Sigmoid colon (tissue), 6 donors: ENCODE measurements at regions not wholly inside any gene's neighbourhood (a gene's known extent, or its start where the extent isn't known, plus 50 kb on each side); places are given as distances from the start of the nearest gene placed in this dataset.

Experiments
- DNase-seq: peaks from one replicate; pipeline ENCODE4 v3.0.0-alpha.2; 2019
- H3K27ac ChIP-seq, 4 donors: fragments of 200-600 bp; sonication (generic); one replicate each; pipeline ENCODE4 v1.5.1; 2016 to 2019; ENCODE audit warnings: mild to moderate bottlenecking in 1 of 4
- H3K27me3 ChIP-seq, 3 donors: fragments of 200-600 bp; sonication (generic); one replicate each; pipeline ENCODE4 v1.5.1; 2019; ENCODE audit warnings: mild to moderate bottlenecking in 1 of 3
- H3K36me3 ChIP-seq, 4 donors: fragments of 200-600 bp; sonication (generic); one replicate each; pipeline ENCODE4 v1.5.1; 2016 to 2019
- H3K4me1 ChIP-seq, 4 donors: fragments of 200-600 bp; sonication (generic); one replicate each; pipeline ENCODE4 v1.5.1; 2017 to 2019
- H3K4me3 ChIP-seq, 4 donors: fragments of 200-600 bp; sonication (generic); one replicate each; pipeline ENCODE4 v1.5.1; 2017 to 2019; ENCODE audit warnings: mild to moderate bottlenecking in 2 of 4, moderate library complexity in 1 of 4
- H3K9me3 ChIP-seq, 4 donors: fragments of 200-600 bp in 3 of 4; sonication (generic) in 3 of 4; one replicate each; pipeline versions ENCODE4 v1.5.1 to v1.6.1; 2013 to 2019
- EP300 ChIP-seq, 4 donors: sonication (generic); formaldehyde crosslinking; IDR thresholded peaks; one replicate each; pipeline ENCODE4 v1.6.1; 2017; ENCODE audit warnings: antibody characterized with exemption in 4 of 4
- POLR2A ChIP-seq, 2 donors: fragments of 450-650 bp; IDR thresholded peaks; one replicate each; pipeline ENCODE4 v1.6.1; 2016; ENCODE audit warnings: antibody characterized with exemption in 2 of 2, mild to moderate bottlenecking in 2 of 2, moderate library complexity in 2 of 2
- POLR2AphosphoS5 ChIP-seq, 4 donors: sonication (generic); formaldehyde crosslinking; IDR thresholded peaks; one replicate each; pipeline ENCODE4 v1.6.1; 2017; ENCODE audit warnings: antibody characterized with exemption in 4 of 4
- WGBS, 2 donors: extraction: QIAGEN DNeasy Blood & Tissue Kit; methylation state at CpG; one replicate each; pipeline ENCODE4 v1.1.7; 2013; 5-methylcytosine and 5-hydroxymethylcytosine counted together
- intact Hi-C: fragments of 100-400 bp; cut with DNase I; formaldehyde crosslinking; loops from one replicate; pipeline ENCODE4 v1.15.1; 2023
- TF ChIP-seq, protein P1 (sequence below), 4 experiments: fragments of 450-650 bp in 3 of 4; fragments of 200-600 bp in 1 of 4; IDR thresholded peaks; one replicate each; pipeline ENCODE4 v1.5.1; 2016 to 2019; ENCODE audit warnings: antibody characterized with exemption in 4 of 4, mild to moderate bottlenecking in 3 of 4, moderate library complexity in 2 of 4
- donor health status: healthy with polysubstance abuse.
- donor health status: healthy.

DNA sequence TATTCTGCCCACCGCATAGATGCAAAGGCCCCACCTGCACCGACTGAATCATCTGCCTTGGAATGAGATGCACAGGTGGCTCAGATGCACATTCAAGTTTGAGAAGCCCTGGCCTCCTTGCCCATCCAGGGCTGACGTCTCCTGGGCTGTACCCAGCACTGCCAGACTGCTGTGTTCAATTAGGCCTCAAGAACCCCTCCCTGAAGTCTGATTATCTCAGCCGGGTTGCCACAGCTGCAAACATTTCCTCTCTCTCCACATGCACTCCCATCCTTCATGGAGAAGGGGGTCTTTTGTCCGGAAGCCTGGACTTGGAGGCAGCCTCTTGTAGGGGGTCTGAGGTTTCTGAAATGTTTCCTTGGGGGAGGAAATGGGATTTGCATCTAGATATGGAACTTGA lies 459.4 kb upstream of the PROK2 start:
- WGBS, 2 donors, result 82 to 85% methylated on average over 5 of the region's 5 CpGs
- intact Hi-C loops, result loop anchor here (10.0 kb wide), 2 partner anchors 290 to 420 kb away; no protein-coding TSS in a partner anchor
- Histone ChIP-seq H3K27ac (peak overlapping the region in 1 of 4 donors; percentile 71), H3K9me3 (no peaks in the 10 kb centered on the region), H3K27me3 (no peaks in the 10 kb centered on the region), H3K36me3 (no peaks in the 10 kb centered on the region), H3K4me1 (peaks cover 0 to 50% (median 42%) of the 10 kb centered on the region in 4 donors), H3K4me3 (no peak overlapping the region)
- TF ChIP-seq POLR2AphosphoS5 (IDR thresholded peaks at IDR 0.05), result no peak
- no peak for TF ChIP-seq POLR2A (IDR thresholded peaks at IDR 0.05)
- TF ChIP-seq EP300 (IDR thresholded peaks at IDR 0.05), result no peak
- TF ChIP-seq, protein P1, sequence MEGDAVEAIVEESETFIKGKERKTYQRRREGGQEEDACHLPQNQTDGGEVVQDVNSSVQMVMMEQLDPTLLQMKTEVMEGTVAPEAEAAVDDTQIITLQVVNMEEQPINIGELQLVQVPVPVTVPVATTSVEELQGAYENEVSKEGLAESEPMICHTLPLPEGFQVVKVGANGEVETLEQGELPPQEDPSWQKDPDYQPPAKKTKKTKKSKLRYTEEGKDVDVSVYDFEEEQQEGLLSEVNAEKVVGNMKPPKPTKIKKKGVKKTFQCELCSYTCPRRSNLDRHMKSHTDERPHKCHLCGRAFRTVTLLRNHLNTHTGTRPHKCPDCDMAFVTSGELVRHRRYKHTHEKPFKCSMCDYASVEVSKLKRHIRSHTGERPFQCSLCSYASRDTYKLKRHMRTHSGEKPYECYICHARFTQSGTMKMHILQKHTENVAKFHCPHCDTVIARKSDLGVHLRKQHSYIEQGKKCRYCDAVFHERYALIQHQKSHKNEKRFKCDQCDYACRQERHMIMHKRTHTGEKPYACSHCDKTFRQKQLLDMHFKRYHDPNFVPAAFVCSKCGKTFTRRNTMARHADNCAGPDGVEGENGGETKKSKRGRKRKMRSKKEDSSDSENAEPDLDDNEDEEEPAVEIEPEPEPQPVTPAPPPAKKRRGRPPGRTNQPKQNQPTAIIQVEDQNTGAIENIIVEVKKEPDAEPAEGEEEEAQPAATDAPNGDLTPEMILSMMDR (IDR thresholded peaks at IDR 0.05), result no peak
- DNase-seq, result no peak

- Histone ChIP-seq H3K27ac (no peak overlapping the region), H3K4me3 (no peak overlapping the region), H3K4me1 (peaks cover 0 to 54% (median 48%) of the 10 kb centered on the region in 4 donors), H3K27me3 (no peaks in the 10 kb centered on the region), H3K9me3 (no peaks in the 10 kb centered on the region), H3K36me3 (no peaks in the 10 kb centered on the region)
- 85 to 92% methylated on average over 2 of the region's 2 CpGs for WGBS, 2 donors
- no peak for DNase-seq
- intact Hi-C loops, result loop anchor here (10.0 kb wide), 2 partner anchors 288 to 422 kb away; no protein-coding TSS in a partner anchor
- TF ChIP-seq, protein P1 (IDR thresholded peaks at IDR 0.05), result no peak
- TF ChIP-seq POLR2AphosphoS5 (IDR thresholded peaks at IDR 0.05) (no peak), EP300 (IDR thresholded peaks at IDR 0.05) (no peak), POLR2A (IDR thresholded peaks at IDR 0.05) (no peak)
Measured at GRCh38 chr3:72242326-72242725, 457.4 kb upstream of the PROK2 start.

DNA sequence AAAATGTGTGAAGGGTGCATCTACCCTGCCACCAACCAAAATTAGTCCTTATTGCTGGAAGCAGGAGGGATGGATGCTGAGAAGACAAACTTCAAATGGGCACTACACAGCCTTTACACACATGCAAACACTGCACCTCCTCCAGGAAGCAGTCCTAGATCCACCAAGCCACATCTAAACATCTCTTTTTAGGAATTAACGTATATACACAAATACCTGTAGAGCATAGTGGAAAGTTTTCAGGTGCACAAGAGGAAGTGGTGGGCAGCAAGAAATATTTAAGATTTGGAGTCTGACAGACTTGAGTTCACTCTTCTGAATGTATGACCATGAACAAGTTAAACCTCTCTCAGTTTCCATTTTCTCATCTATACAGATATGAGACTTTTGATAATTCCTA lies 456.6 kb upstream of the PROK2 start:
- intact Hi-C loops, result loop anchor here (10.0 kb wide), 2 partner anchors 287 to 423 kb away; no protein-coding TSS in a partner anchor
- TF ChIP-seq EP300 (IDR thresholded peaks at IDR 0.05) (no peak), POLR2AphosphoS5 (IDR thresholded peaks at IDR 0.05) (no peak), POLR2A (IDR thresholded peaks at IDR 0.05) (no peak)
- TF ChIP-seq, protein P1 (IDR thresholded peaks at IDR 0.05), result no peak
- 55 to 90% methylated on average over 1 of the region's 1 CpG for WGBS, 2 donors
- no peaks in the 10 kb centered on the region for H3K27me3 ChIP-seq
- no peak overlapping the region for H3K4me3 ChIP-seq
- H3K27ac ChIP-seq, result no peak overlapping the region
- no peaks in the 10 kb centered on the region for H3K36me3 ChIP-seq
- H3K9me3 ChIP-seq, result no peaks in the 10 kb centered on the region
- peaks cover 0 to 47% (median 40%) of the 10 kb centered on the region in 4 donors for H3K4me1 ChIP-seq
- no peak for DNase-seq

DNA sequence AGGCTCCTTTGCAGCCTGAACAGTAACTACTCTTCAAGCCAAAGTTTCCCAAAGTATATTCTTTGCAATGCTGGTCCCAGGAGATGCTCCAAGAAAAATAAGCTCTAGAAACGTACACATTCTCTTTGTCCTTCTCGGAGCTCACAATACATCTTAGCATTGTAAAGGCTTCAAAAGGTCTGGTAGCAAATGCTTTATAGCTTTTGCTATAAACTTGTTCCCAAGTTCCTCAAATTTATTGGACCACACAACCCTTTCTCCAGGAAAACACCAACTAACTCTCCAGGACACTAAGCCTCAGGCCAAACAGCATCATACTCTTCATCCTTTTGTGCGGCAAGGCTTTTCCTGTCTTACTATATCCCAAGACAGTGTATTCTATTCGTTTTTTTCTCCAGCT lies 455.6 kb upstream of the PROK2 start:
- no peaks in the 10 kb centered on the region for H3K36me3 ChIP-seq
- TF ChIP-seq, protein P1 (IDR thresholded peaks at IDR 0.05), result no peak
- TF ChIP-seq POLR2AphosphoS5 (IDR thresholded peaks at IDR 0.05), result no peak
- TF ChIP-seq POLR2A (IDR thresholded peaks at IDR 0.05), result no peak
- no peak for TF ChIP-seq EP300 (IDR thresholded peaks at IDR 0.05)
- H3K27me3 ChIP-seq, result no peaks in the 10 kb centered on the region
- DNase-seq, result no peak
- H3K27ac ChIP-seq, result no peak overlapping the region
- H3K4me1 ChIP-seq, result peaks cover 0 to 38% (median 30%) of the 10 kb centered on the region in 4 donors
- H3K9me3 ChIP-seq, result no peaks in the 10 kb centered on the region
- WGBS, 2 donors, result 73 to 84% methylated on average over 4 of the region's 4 CpGs
- intact Hi-C loops, result loop anchor here (10.0 kb wide), 2 partner anchors 286 to 424 kb away; no protein-coding TSS in a partner anchor
- H3K4me3 ChIP-seq, result no peak overlapping the region

DNA sequence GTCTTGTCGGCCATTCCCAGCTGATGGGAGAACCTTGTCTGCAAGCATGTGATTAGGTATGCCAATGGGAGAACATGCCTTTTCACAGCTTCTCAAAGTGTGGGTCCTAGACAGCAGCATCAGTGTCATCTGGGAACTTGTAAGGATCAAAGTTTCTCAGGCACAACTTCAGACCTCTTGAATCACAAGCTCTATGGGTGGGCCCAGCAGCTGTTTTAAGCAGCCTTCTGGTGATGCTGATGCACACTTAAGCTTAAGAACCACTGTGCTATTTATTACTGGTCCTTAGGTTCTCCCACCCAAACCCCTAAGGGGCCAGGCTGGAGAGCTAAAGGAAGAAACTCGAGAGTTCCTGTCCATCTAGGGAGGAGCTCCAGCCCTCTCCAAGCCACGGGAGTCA lies 453.9 kb upstream of the PROK2 start:
- peak overlapping the region in 1 of 4 donors; percentile 49 for H3K27ac ChIP-seq
- H3K4me1 ChIP-seq, result peaks cover 0 to 37% (median 27%) of the 10 kb centered on the region in 4 donors
- intact Hi-C loops, result no loop called here
- H3K27me3 ChIP-seq, result no peaks in the 10 kb centered on the region
- no peaks in the 10 kb centered on the region for H3K36me3 ChIP-seq
- no peak overlapping the region for H3K4me3 ChIP-seq
- DNase-seq, result no peak
- H3K9me3 ChIP-seq, result no peaks in the 10 kb centered on the region
- no peak for TF ChIP-seq POLR2AphosphoS5 (IDR thresholded peaks at IDR 0.05)
- TF ChIP-seq POLR2A (IDR thresholded peaks at IDR 0.05), result no peak
- TF ChIP-seq, protein P1 (IDR thresholded peaks at IDR 0.05), result no peak
- no peak for TF ChIP-seq EP300 (IDR thresholded peaks at IDR 0.05)
- WGBS, 2 donors, result 73 to 82% methylated on average over 3 of the region's 3 CpGs
